ENCODE measurements at regions not wholly inside any gene's neighbourhood (a gene's known extent, or its start where the extent isn't known, plus 50 kb on each side); places are given as distances from the start of the nearest gene placed in this dataset.
"Not testable (repeated sequence)": the region's sequence is repeated elsewhere in the genome, so short reads cannot be mapped to it uniquely, and the experiment has no call there.

GRCh38 chr10:89952325-89952724 is 250.9 kb downstream of the KIF20B start:
- no peak for DNase-seq (ENCODE audit: low read depth)

GRCh38 chr10:89952751-89953150 is 251.4 kb downstream of the KIF20B start:
- no peak for DNase-seq (ENCODE audit: low read depth)

- no peak for DNase-seq (ENCODE audit: low read depth)
These were observed 252.7 kb downstream of the KIF20B start for GRCh38 chr10:89954061-89954460.

- no peak for DNase-seq (ENCODE audit: low read depth)
These were observed 253.6 kb downstream of the KIF20B start for GRCh38 chr10:89954787-89955566.

GRCh38 chr10:89959433-89960110 is 258.2 kb downstream of the KIF20B start:
- no peak for DNase-seq (ENCODE audit: low read depth)

- no peak for DNase-seq (ENCODE audit: low read depth)
These were observed 262.2 kb downstream of the KIF20B start for GRCh38 chr10:89963451-89964102.

- no peak for DNase-seq (ENCODE audit: low read depth)
These were observed 264.8 kb downstream of the KIF20B start for GRCh38 chr10:89966211-89966610.

GRCh38 chr10:89973326-89973725 is 271.9 kb downstream of the KIF20B start:
- no peak for DNase-seq (ENCODE audit: low read depth)

- no peak for DNase-seq (ENCODE audit: low read depth)
These were observed 273.7 kb downstream of the KIF20B start for GRCh38 chr10:89975071-89975470.

GRCh38 chr10:89975771-89976170 is 274.4 kb downstream of the KIF20B start:
- DNase-seq (ENCODE audit: low read depth), result no peak

- DNase-seq (ENCODE audit: low read depth), result no peak
These were observed 276.7 kb downstream of the KIF20B start for GRCh38 chr10:89978081-89978480.

GRCh38 chr10:89979726-89980125 is 278.3 kb downstream of the KIF20B start:
- no peak for DNase-seq (ENCODE audit: low read depth)

- no peak for DNase-seq (ENCODE audit: low read depth)
These were observed 278.8 kb downstream of the KIF20B start for GRCh38 chr10:89980166-89980565.

- no peak for DNase-seq (ENCODE audit: low read depth)
These were observed 280.5 kb downstream of the KIF20B start for GRCh38 chr10:89981891-89982290.

- DNase-seq (ENCODE audit: low read depth), result no peak
These were observed 284.1 kb downstream of the KIF20B start for GRCh38 chr10:89985446-89985845.

- not testable (repeated sequence) for DNase-seq (ENCODE audit: low read depth)
These were observed 287.0 kb downstream of the KIF20B start for GRCh38 chr10:89988361-89988760.

- no peak for DNase-seq (ENCODE audit: low read depth)
These were observed 291.2 kb downstream of the KIF20B start for GRCh38 chr10:89992575-89992974.

GRCh38 chr10:90007226-90007625 is 305.8 kb downstream of the KIF20B start:
- DNase-seq (ENCODE audit: low read depth), result peak; percentile 10

- DNase-seq (ENCODE audit: low read depth), result not testable (repeated sequence)
These were observed 309.9 kb downstream of the KIF20B start for GRCh38 chr10:90011281-90011680.

- DNase-seq (ENCODE audit: low read depth), result no peak
These were observed 317.4 kb downstream of the KIF20B start for GRCh38 chr10:90018819-90019218.

- DNase-seq (ENCODE audit: low read depth), result no peak
These were observed 319.1 kb downstream of the KIF20B start for GRCh38 chr10:90020506-90020905.

- DNase-seq (ENCODE audit: low read depth), result no peak
These were observed 322.6 kb downstream of the KIF20B start for GRCh38 chr10:90023950-90024349.

- DNase-seq (ENCODE audit: low read depth), result no peak
These were observed 326.9 kb downstream of the KIF20B start for GRCh38 chr10:90028312-90028711.

All from non-pigmented ciliary epithelial cell (primary cell).